Tibial nerve (tissue), 4 donors: ENCODE measurements at regions not wholly inside any gene's neighbourhood (a gene's known extent, or its start where the extent isn't known, plus 50 kb on each side); places are given as distances from the start of the nearest gene placed in this dataset.

ENCODE experiments used
- DNase-seq, 2 donors: peaks; one replicate each; pipeline ENCODE4 v3.0.0-alpha.2; 2019; ENCODE audit warnings: low spot score in 2 of 2
- H3K27ac ChIP-seq, 4 donors: fragments of 200-600 bp; sonication (generic) in 3 of 4; one replicate each; pipeline ENCODE4 v1.5.1; 2017 to 2019; ENCODE audit warnings: mild to moderate bottlenecking in 1 of 4
- H3K27me3 ChIP-seq, 2 donors: fragments of 200-600 bp; sonication (generic) in 1 of 2; one replicate each; pipeline versions ENCODE4 v1.5.1 to v1.6.0; 2017 to 2019
- H3K36me3 ChIP-seq, 3 donors: fragments of 200-600 bp; sonication (generic); one replicate each; pipeline ENCODE4 v1.5.1; 2018 to 2019
- H3K4me1 ChIP-seq, 4 donors: fragments of 200-600 bp; sonication (generic) in 3 of 4; one replicate each; pipeline ENCODE4 v1.5.1; 2017 to 2019
- H3K4me3 ChIP-seq, 4 donors: fragments of 200-600 bp; sonication (generic) in 3 of 4; one replicate each; pipeline ENCODE4 v1.5.1; 2017 to 2019; ENCODE audit warnings: mild to moderate bottlenecking in 1 of 4, moderate library complexity in 1 of 4
- H3K9me3 ChIP-seq, 4 donors: fragments of 200-600 bp; sonication (generic) in 3 of 4; one replicate each; pipeline ENCODE4 v1.5.1; 2017 to 2019
- CTCF ChIP-seq, 5 experiments: fragments of 200-600 bp in 3 of 5; fragments of 450-650 bp in 2 of 5; sonication (generic) in 3 of 5; IDR thresholded peaks; one replicate each; pipeline ENCODE4 v1.5.1; 2016 to 2019; ENCODE audit warnings: antibody characterized with exemption in 5 of 5, mild to moderate bottlenecking in 3 of 5, moderate library complexity in 2 of 5
- EP300 ChIP-seq, 2 donors: sonication (generic); formaldehyde crosslinking; IDR thresholded peaks; one replicate each; pipeline ENCODE4 v1.6.1; 2017; ENCODE audit warnings: antibody characterized with exemption in 2 of 2, mild to moderate bottlenecking in 1 of 2
- POLR2A ChIP-seq, 2 donors: fragments of 450-650 bp; IDR thresholded peaks; one replicate each; pipeline ENCODE4 v1.6.1; 2017; ENCODE audit warnings: antibody characterized with exemption in 2 of 2, mild to moderate bottlenecking in 2 of 2, moderate library complexity in 2 of 2
- WGBS, 2 donors: methylation state at CpG; one replicate each; pipeline ENCODE4 v1.1.5; 2018; 5-methylcytosine and 5-hydroxymethylcytosine counted together

- 100% methylated on average over 1 of the region's 1 CpG for WGBS, 2 donors
- Histone ChIP-seq H3K9me3 (no peaks in the 10 kb centered on the region), H3K4me1 (no peaks in the 10 kb centered on the region), H3K36me3 (no peaks in the 10 kb centered on the region), H3K4me3 (no peak overlapping the region), H3K27ac (no peak overlapping the region), H3K27me3 (no peaks in the 10 kb centered on the region)
- TF ChIP-seq POLR2A (IDR thresholded peaks at IDR 0.05) (no peak), CTCF (IDR thresholded peaks at IDR 0.05) (no peak), EP300 (IDR thresholded peaks at IDR 0.05) (no peak)
- DNase-seq, result no peak
These were observed 477.9 kb downstream of the TSN start for GRCh38 chr2:122233372-122233771.

- Histone ChIP-seq H3K9me3 (no peaks in the 10 kb centered on the region), H3K27me3 (no peaks in the 10 kb centered on the region), H3K4me3 (no peak overlapping the region), H3K36me3 (no peaks in the 10 kb centered on the region), H3K4me1 (no peaks in the 10 kb centered on the region), H3K27ac (no peak overlapping the region)
- WGBS, 2 donors, result 78% methylated on average over 7 of the region's 7 CpGs
- TF ChIP-seq POLR2A (IDR thresholded peaks at IDR 0.05) (no peak), CTCF (IDR thresholded peaks at IDR 0.05) (no peak), EP300 (IDR thresholded peaks at IDR 0.05) (no peak)
- DNase-seq, result no peak
These were observed 480.9 kb downstream of the TSN start for GRCh38 chr2:122236152-122236874.

GRCh38 chr2:122236925-122237324, 481.5 kb downstream of the TSN start:
- no peak for DNase-seq

GRCh38 chr2:122237450-122237849, 482.0 kb downstream of the TSN start:
- no peak overlapping the region for H3K4me3 ChIP-seq
- 62 to 64% methylated on average over 3 of the region's 3 CpGs for WGBS, 2 donors
- TF ChIP-seq CTCF (IDR thresholded peaks at IDR 0.05) (no peak), POLR2A (IDR thresholded peaks at IDR 0.05) (no peak), EP300 (IDR thresholded peaks at IDR 0.05) (no peak)
- H3K27me3 ChIP-seq, result no peaks in the 10 kb centered on the region
- H3K4me1 ChIP-seq, result no peaks in the 10 kb centered on the region
- no peaks in the 10 kb centered on the region for H3K9me3 ChIP-seq
- no peak for DNase-seq
- H3K27ac ChIP-seq, result no peak overlapping the region
- H3K36me3 ChIP-seq, result no peaks in the 10 kb centered on the region

More at GRCh38 chr2:122236925-122237324, 481.5 kb downstream of the TSN start:
- no peaks in the 10 kb centered on the region for H3K9me3 ChIP-seq
- no peaks in the 10 kb centered on the region for H3K4me1 ChIP-seq
- H3K27ac ChIP-seq, result no peak overlapping the region
- H3K4me3 ChIP-seq, result no peak overlapping the region
- H3K36me3 ChIP-seq, result no peaks in the 10 kb centered on the region
- 24 to 41% methylated on average over 2 of the region's 2 CpGs for WGBS, 2 donors
- H3K27me3 ChIP-seq, result no peaks in the 10 kb centered on the region
- TF ChIP-seq CTCF (IDR thresholded peaks at IDR 0.05) (no peak), EP300 (IDR thresholded peaks at IDR 0.05) (no peak), POLR2A (IDR thresholded peaks at IDR 0.05) (no peak)

GRCh38 chr2:122238006-122238559, 482.6 kb downstream of the TSN start:
- no peak overlapping the region for H3K4me3 ChIP-seq
- no peak for DNase-seq
- no peaks in the 10 kb centered on the region for H3K36me3 ChIP-seq
- 80 to 84% methylated on average over 10 of the region's 10 CpGs for WGBS, 2 donors
- H3K4me1 ChIP-seq, result no peaks in the 10 kb centered on the region
- H3K27me3 ChIP-seq, result no peaks in the 10 kb centered on the region
- TF ChIP-seq EP300 (IDR thresholded peaks at IDR 0.05), result no peak
- TF ChIP-seq POLR2A (IDR thresholded peaks at IDR 0.05), result no peak
- no peak for TF ChIP-seq CTCF (IDR thresholded peaks at IDR 0.05)
- H3K27ac ChIP-seq, result no peak overlapping the region
- H3K9me3 ChIP-seq, result no peaks in the 10 kb centered on the region
